ENCODE measurements at regions not wholly inside any gene's neighbourhood (a gene's known extent, or its start where the extent isn't known, plus 50 kb on each side); places are given as distances from the start of the nearest gene placed in this dataset.

- Mint-ChIP-seq H3K27me3 (no peaks in the 10 kb centered on the region), H3K36me3 (ENCODE audit: low read depth) (no peaks in the 10 kb centered on the region), H3K27ac (no peak overlapping the region), H3K9me3 (no peaks in the 10 kb centered on the region), H3K4me3 (no peak overlapping the region), H3K4me1 (no peaks in the 10 kb centered on the region)
- ChIA-PET POLR2A (no interaction called here), CTCF (no interaction called here)
- DNase-seq (no peak), ATAC-seq (ENCODE audit: low read depth) (no peak)
- intact Hi-C loops (cut with micrococcal nuclease) = no loop called here
- TF ChIP-seq CTCF (IDR thresholded peaks at IDR 0.05) = no peak
Measured at GRCh38 chr6:22926790-22927354, 357.5 kb downstream of the HDGFL1 start.

- DNase-seq = no peak
- Mint-ChIP-seq H3K9me3 (peaks cover 2% of the 10 kb centered on the region), H3K27ac (no peak overlapping the region), H3K4me3 (no peak overlapping the region), H3K36me3 (ENCODE audit: low read depth) (no peaks in the 10 kb centered on the region), H3K27me3 (no peaks in the 10 kb centered on the region), H3K4me1 (no peaks in the 10 kb centered on the region)
- ChIA-PET CTCF (no interaction called here), POLR2A (no interaction called here)
- intact Hi-C loops (cut with micrococcal nuclease) = no loop called here
- TF ChIP-seq CTCF (IDR thresholded peaks at IDR 0.05) = no peak
- ATAC-seq (ENCODE audit: low read depth) = no peak
Measured at GRCh38 chr6:22928775-22929174, 359.4 kb downstream of the HDGFL1 start.

DNA sequence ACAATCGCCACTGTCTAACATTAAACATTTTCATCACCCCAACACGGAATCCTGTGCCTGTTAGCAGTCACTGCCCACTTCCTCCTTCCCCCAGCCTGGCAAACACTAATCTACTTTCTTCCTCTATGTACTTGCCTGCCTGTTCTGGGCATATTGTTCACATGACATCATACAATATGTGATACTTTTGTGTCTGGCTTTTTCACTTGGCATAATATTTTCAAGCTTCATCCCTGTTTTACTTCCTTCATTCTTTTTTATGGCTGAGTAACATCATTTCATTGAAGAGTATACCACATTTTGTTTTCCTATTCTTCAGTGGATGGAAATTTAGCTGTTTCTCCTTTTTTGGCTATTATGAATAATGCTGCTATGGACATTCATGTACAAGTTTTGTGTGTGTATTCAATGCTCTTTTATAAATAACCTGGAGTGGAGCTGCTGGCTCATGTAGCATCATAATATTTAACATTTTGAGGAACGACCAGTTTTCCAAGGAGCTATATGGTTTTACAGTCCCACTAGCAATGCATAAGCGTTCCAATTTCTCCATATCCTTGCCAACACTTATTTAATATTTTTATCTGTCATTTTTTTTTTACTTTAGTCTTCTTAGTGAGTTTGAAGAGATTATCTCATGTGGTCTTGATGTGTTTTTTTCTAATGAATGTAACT lies 360.1 kb downstream of the HDGFL1 start:
- Mint-ChIP-seq H3K27me3 (no peaks in the 10 kb centered on the region), H3K9me3 (peaks cover 2% of the 10 kb centered on the region), H3K36me3 (ENCODE audit: low read depth) (no peaks in the 10 kb centered on the region), H3K27ac (no peak overlapping the region), H3K4me3 (no peak overlapping the region), H3K4me1 (no peaks in the 10 kb centered on the region)
- DNase-seq = no peak
- no peak for TF ChIP-seq CTCF (IDR thresholded peaks at IDR 0.05)
- intact Hi-C loops (cut with micrococcal nuclease) = no loop called here
- ChIA-PET POLR2A (no interaction called here), CTCF (no interaction called here)
- ATAC-seq (ENCODE audit: low read depth) = no peak

GRCh38 chr6:22940581-22941290 lies 371.4 kb downstream of the HDGFL1 start:
- Mint-ChIP-seq H3K27me3 (no peaks in the 10 kb centered on the region), H3K27ac (no peak overlapping the region), H3K4me3 (no peak overlapping the region), H3K36me3 (ENCODE audit: low read depth) (no peaks in the 10 kb centered on the region), H3K4me1 (no peaks in the 10 kb centered on the region), H3K9me3 (peaks cover 6% of the 10 kb centered on the region)
- ChIA-PET CTCF (no interaction called here), POLR2A (no interaction called here)
- DNase-seq = no peak
- intact Hi-C loops (cut with micrococcal nuclease) = no loop called here
- TF ChIP-seq CTCF (IDR thresholded peaks at IDR 0.05) = no peak
- no peak for ATAC-seq (ENCODE audit: low read depth)

- H3K27ac Mint-ChIP-seq = no peak overlapping the region
- H3K36me3 Mint-ChIP-seq (ENCODE audit: low read depth) = no peaks in the 10 kb centered on the region
- no peaks in the 10 kb centered on the region for H3K27me3 Mint-ChIP-seq
- POLR2A ChIA-PET = no interaction called here
- H3K4me3 Mint-ChIP-seq = no peak overlapping the region
- peaks cover 6% of the 10 kb centered on the region for H3K9me3 Mint-ChIP-seq
- CTCF ChIA-PET = no interaction called here
- DNase-seq = no peak
- no peaks in the 10 kb centered on the region for H3K4me1 Mint-ChIP-seq
- no peak for TF ChIP-seq CTCF (IDR thresholded peaks at IDR 0.05)
- no peak for ATAC-seq (ENCODE audit: low read depth)
- intact Hi-C loops (cut with micrococcal nuclease) = no loop called here
Measured at GRCh38 chr6:22942403-22942802, 373.0 kb downstream of the HDGFL1 start.
